NCI-H146 (cell line): ENCODE measurements at regions not wholly inside any gene's neighbourhood (a gene's known extent, or its start where the extent isn't known, plus 50 kb on each side); places are given as distances from the start of the nearest gene placed in this dataset.

ENCODE experiments used
- DNase-seq: peaks from one replicate; lab custom pipeline; 2025; lab: John Stamatoyannopoulos, UW

DNA sequence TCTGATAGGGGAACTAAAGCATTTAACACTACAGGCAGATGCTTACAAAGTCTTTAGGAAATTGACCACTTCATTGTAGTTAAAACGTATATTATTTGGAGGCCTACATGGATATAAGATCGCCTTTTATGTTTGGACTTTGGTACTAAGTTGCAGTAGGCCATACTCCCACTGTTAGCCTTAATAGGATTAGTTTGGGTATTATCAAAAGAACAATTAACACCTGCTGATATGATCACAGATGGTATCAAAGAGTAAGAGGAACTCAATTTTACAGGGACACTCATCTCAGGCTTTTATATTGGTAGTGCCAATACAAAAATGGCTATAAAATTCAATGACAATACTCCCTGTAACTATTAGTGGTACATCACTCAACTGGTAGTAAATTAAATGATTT, 1183.0 kb downstream of the MAT2B start:
- peak; percentile 2 for DNase-seq

GRCh38 chr5:164708831-164709230, 1203.4 kb downstream of the MAT2B start:
- DNase-seq: no peak

DNA sequence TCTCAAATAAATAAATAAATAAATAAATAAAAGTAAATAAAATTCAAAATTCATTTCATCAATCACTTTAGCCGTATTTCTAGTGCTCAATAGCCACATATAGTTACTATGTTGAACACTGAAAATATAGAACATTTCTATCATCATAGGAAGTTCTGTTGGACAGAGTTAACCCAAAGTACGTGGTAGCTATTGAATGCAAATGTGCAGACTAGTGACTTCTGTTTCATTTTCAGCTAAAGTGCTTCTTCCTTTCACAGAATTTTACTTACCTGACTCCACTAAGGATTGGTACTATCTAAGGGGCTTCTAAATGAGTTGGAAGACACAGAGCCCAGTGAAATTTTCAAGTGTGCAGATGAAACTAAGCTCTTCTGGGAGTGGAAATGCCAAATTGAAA, 1208.3 kb downstream of the MAT2B start:
- no peak for DNase-seq

- no peak for DNase-seq
These were observed 1215.7 kb downstream of the MAT2B start for GRCh38 chr5:164721116-164721515.

DNA sequence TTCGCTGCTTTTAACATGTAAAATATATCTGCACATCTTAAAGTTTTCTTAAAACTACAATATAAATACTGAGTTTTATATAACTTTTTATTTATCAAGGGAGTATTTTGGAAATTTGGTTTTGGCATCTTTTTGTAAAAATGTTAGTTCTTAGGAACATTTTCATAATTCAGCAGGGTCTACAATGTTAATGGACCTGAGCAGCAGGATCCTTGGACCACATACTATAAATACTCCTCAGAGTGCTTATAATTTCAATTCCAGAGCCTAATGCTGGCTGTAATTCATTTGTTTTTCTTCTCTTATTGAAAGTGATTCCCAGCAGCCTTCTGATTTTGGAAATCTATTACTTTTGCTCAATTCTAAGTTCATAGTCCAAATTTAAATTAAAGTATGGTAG, 1216.2 kb downstream of the MAT2B start:
- no peak for DNase-seq

DNA sequence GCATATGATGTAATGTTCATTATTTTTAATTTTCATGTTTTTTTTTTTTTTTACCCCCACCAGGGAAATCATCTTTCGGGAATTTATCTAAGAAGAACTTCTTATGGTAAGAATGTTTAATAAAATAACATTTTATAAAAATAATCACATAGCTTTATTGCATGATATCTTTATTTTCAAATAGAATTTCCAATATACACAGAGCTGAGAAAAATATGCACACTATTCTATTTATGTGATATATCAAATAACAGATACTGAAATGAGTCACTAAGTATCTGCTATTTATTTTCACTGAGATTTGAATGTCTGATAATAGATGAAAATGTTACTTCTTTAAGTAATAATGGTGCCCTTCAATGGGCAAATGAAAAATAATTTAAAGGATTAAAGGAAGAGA, 1217.3 kb downstream of the MAT2B start:
- no peak for DNase-seq

DNA sequence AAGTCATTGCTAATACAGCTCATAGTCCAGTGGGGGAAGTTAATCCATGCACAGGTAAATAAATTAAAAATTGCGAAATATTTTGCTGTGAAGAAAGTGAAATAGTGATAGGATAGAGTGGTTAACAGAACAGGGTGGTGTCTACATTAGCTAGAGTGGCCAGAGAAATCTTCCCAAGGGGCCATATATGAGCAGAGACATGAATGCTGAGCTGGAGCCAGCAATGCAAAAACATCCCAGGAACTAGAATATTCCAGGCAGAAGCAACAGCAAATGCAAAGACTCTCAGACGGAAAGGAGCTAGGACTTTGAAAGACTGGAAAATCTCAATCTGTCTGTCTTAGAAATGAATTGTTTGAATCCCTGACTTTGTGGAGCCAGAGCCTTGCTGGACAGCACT, 1221.6 kb downstream of the MAT2B start:
- no peak for DNase-seq

DNA sequence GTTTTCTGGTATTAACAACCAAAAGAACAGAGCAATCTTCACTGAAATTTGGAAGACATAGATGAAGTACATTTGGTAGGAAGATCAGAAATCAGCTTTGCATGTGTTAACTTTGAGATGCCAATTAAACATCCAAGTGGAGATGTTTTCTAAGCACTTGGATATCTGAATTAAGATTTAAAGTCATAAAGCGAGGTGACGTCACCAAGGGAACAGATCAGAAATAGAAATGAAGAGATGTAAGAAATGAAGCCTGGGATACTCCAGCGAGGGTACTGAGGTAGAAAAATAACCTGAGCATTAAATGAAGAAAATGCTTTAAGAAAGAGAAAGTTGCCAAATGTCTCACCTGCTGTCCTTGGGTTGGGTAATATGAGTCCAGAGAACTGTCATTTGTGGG, 1223.3 kb downstream of the MAT2B start:
- no peak for DNase-seq

DNA sequence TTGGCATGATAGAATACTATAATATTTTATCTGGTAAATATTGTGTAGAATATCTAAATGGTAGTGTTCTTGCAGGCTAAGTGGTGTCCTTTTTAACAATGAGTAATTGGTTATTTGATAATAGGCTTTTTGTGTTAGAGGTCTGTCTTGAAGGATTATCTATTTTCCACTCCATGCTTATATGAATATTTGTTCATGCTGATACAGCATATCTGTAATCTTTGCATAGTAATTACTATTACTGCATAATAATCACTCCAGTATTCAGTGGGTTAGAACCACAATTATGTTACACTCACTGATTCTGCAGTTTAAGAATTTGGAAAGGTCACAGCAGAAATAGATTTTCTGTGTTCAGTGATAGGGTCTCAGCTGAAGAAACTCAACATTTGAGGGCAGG, 1229.9 kb downstream of the MAT2B start:
- no peak for DNase-seq

DNA sequence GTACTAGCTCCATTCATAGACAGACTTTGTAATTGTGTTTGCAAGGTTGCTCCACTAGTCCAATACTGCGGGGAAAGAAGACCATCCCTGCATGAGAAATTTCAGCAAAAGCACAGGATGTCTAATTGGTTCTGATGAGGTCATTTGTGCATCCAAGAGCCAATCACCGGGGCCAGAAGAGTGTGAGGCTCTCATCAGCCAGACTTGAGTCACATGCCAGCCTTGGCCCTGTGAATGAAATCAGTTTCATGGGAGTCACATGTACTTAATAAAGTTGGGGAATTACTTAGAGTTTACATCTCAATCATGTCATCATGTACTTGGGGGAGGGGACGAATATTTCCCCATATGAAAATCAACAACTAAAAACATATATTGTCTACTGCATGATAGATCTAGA, 1236.0 kb downstream of the MAT2B start:
- no peak for DNase-seq

DNA sequence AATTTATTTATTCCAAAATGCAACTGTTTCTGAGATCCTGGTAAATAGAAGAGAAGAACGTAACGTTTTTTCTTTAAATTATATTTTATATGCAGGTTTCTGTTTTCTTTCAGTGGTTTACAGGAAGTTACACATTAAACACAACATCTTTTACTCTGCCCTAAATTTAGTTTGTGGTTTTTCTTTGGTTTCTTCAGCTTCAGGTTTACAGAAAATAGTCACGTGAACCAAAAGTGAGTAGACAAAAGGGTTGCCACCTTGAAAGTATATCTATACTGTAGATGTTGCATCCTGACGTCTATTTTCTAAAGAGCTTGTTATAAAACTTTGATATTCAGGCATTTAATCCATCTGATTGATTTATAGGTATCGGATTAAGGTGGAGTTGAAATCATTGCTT, 1236.6 kb downstream of the MAT2B start:
- no peak for DNase-seq

DNA sequence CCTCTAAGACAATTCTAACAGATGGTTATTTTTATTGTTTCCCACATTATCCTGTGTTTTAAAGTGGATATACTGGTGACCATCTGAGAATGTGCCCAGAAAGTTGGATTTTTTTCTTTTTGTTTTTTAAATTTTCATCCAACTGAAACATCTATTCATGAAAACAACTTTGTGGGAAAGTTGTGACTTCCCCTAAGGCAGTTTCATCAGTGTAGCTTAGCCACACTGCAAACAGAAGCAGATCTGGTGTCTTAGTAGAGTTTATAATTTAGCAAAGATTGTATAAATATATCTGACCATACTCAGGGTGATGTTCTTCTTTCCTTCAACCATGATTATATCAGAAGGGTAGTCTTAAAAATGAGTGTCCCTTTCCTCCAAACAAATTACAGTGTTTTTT, 1241.3 kb downstream of the MAT2B start:
- no peak for DNase-seq

- no peak for DNase-seq
These were observed 1242.0 kb downstream of the MAT2B start for GRCh38 chr5:164747371-164747770.

GRCh38 chr5:164748861-164749260, 1243.4 kb downstream of the MAT2B start:
- DNase-seq: no peak

GRCh38 chr5:164753434-164753833, 1248.0 kb downstream of the MAT2B start:
- DNase-seq: no peak

DNA sequence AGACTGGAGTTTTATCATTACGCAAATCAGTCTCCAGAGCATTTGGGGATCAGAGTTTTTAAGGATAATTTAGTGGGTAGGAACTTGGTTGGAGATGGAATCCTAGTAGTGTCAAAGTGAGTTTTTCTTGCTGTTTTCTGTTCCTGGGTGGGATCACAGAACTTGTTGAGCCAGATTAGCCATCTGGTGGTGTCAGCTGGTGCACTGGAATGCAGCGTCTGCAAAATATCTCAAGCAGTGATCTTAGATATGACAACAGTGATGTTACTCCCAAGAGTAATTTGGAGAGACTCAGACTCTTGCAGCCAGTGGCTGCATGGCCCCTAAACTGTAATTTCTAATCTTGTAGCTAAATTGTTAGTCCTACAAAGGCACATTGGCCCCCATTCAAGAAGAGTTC, 1257.8 kb downstream of the MAT2B start:
- no peak for DNase-seq

- DNase-seq: no peak
These were observed 1266.7 kb downstream of the MAT2B start for GRCh38 chr5:164772122-164772521.

- no peak for DNase-seq
These were observed 1278.8 kb downstream of the MAT2B start for GRCh38 chr5:164784230-164784629.

- no peak for DNase-seq
These were observed 1292.7 kb downstream of the MAT2B start for GRCh38 chr5:164798110-164798509.

DNA sequence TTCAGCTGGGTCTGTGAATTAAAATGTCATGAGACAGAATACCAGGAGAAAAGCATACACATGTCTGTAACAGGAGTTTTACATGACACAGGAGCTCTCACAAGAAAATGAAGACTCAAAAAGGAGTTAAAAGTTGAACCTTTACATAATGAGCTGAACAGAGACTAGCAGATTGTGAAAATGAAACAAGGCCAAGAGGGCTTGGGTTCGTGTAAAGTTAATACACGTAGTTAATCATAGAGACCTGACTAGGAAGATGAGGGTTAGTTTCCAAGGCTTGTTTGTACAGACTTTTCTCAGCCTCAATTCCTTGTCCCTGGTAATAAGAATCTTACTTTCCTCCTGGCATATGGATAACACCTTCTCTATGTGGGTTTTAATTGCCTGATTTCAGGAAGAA, 1294.0 kb downstream of the MAT2B start:
- DNase-seq: no peak

DNA sequence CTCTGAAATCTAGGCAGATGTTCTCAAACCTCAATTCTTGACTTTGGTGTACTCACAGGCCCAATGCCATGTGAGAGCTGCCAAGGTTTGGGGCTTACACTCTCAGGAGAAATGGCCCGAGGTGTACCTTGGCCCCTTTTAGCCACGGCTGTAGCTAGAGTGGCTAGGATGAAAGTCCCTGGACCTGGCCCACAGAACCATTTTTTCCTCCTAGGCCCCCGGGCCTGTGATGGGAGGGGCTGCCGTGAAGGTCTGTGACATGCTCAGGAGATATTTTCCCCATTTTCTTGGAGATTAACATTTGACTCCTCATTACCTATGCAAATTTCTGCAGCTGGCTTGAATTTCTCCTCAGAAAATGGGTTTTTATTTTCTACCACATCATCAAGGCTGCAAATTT, 1296.5 kb downstream of the MAT2B start:
- no peak for DNase-seq

- DNase-seq: no peak
These were observed 1304.4 kb downstream of the MAT2B start for GRCh38 chr5:164809821-164810220.

- DNase-seq: no peak
These were observed 1313.0 kb downstream of the MAT2B start for GRCh38 chr5:164818445-164818844.

- no peak for DNase-seq
These were observed 1319.3 kb downstream of the MAT2B start for GRCh38 chr5:164824671-164825070.

GRCh38 chr5:164832516-164832915, 1327.1 kb downstream of the MAT2B start:
- DNase-seq: no peak
